ENCODE measurements at regions not wholly inside any gene's neighbourhood (a gene's known extent, or its start where the extent isn't known, plus 50 kb on each side); places are given as distances from the start of the nearest gene placed in this dataset.

GRCh38 chr21:19540287-19540686 lies 1136.7 kb upstream of the TMPRSS15 start:
- TF ChIP-seq CTCF (IDR thresholded peaks at IDR 0.05) = no peak
- no peak for TF ChIP-seq POLR2AphosphoS5 (IDR thresholded peaks at IDR 0.05)
